ENCODE measurements at regions not wholly inside any gene's neighbourhood (a gene's known extent, or its start where the extent isn't known, plus 50 kb on each side); places are given as distances from the start of the nearest gene placed in this dataset.

- TF ChIP-seq GATA2 (IDR thresholded peaks at IDR 0.05; ENCODE audit: low read depth, low read length): no peak
- no peak for TF ChIP-seq GATA3 (IDR thresholded peaks at IDR 0.05; ENCODE audit: low read depth, low read length)
These were observed 406.5 kb downstream of the KIF16B start for GRCh38 chr20:16166737-16167136.
